Immature natural killer cell (primary cell): ENCODE measurements at regions not wholly inside any gene's neighbourhood (a gene's known extent, or its start where the extent isn't known, plus 50 kb on each side); places are given as distances from the start of the nearest gene placed in this dataset.
"Not testable (repeated sequence)": the region's sequence is repeated elsewhere in the genome, so short reads cannot be mapped to it uniquely, and the experiment has no call there.

Experiments used
- DNase-seq, 3 donors: peaks; one replicate each; pipeline ENCODE4 v3.0.0; 2022; ENCODE audit warnings: mixed read lengths in 1 of 3
- H3K27ac Mint-ChIP-seq, 6 donors: one replicate each; pipeline ENCODE4 v1.8.0; 2020; ENCODE audit warnings: mixed read lengths in 6 of 6, mild to moderate bottlenecking in 5 of 6, inconsistent platforms in 4 of 6, moderate library complexity in 3 of 6
- H3K27me3 Mint-ChIP-seq, 3 donors: one replicate each; pipeline ENCODE4 v1.8.0; 2020 to 2021; ENCODE audit warnings: low read depth in 3 of 3, mild to moderate bottlenecking in 3 of 3, mixed read lengths in 3 of 3, moderate library complexity in 3 of 3, inconsistent platforms in 1 of 3
- H3K36me3 Mint-ChIP-seq, 3 donors: one replicate each; pipeline ENCODE4 v1.8.0; 2020; ENCODE audit warnings: mixed read lengths in 3 of 3, inconsistent platforms in 2 of 3, mild to moderate bottlenecking in 2 of 3
- H3K4me1 Mint-ChIP-seq, 2 donors: one replicate each; pipeline ENCODE4 v1.8.0; 2020; ENCODE audit warnings: inconsistent platforms in 2 of 2, mild to moderate bottlenecking in 2 of 2, mixed read lengths in 2 of 2, moderate library complexity in 1 of 2
- H3K4me3 Mint-ChIP-seq, 5 donors: one replicate each; pipeline ENCODE4 v1.8.0; 2020; ENCODE audit warnings: mild to moderate bottlenecking in 5 of 5, mixed read lengths in 5 of 5, inconsistent platforms in 3 of 5, moderate library complexity in 3 of 5
- H3K9me3 Mint-ChIP-seq, 6 donors: one replicate each; pipeline ENCODE4 v1.8.0; 2020; ENCODE audit warnings: mild to moderate bottlenecking in 6 of 6, mixed read lengths in 6 of 6, inconsistent platforms in 4 of 6, moderate library complexity in 3 of 6

DNA sequence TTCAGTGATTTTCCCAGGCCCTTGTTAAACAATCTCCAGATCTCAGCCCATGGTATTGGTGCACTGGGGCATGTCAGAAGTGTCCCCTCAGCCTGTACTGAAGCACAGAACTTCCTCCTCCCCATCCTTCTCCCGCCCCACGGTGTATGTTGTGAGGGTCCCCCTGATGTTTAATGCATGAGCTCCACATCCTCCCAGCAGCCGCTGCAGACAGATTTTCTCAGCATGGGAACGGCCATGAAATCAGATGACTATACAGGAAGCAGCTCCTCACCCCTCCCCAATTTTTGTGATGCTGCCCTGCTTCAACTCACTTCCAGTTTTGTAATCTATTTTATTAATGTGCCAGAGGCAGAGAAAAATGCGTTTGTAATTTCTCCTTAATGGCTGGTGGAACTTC lies 406.0 kb downstream of the MIAT start:
- Mint-ChIP-seq H3K4me3 (no peak overlapping the region), H3K27ac (no peak overlapping the region), H3K4me1 (no peaks in the 10 kb centered on the region), H3K27me3 (peaks cover 2 to 8% (median 6%) of the 10 kb centered on the region in 3 donors), H3K36me3 (no peaks in the 10 kb centered on the region), H3K9me3 (no peaks in the 10 kb centered on the region)
- no peak for DNase-seq

DNA sequence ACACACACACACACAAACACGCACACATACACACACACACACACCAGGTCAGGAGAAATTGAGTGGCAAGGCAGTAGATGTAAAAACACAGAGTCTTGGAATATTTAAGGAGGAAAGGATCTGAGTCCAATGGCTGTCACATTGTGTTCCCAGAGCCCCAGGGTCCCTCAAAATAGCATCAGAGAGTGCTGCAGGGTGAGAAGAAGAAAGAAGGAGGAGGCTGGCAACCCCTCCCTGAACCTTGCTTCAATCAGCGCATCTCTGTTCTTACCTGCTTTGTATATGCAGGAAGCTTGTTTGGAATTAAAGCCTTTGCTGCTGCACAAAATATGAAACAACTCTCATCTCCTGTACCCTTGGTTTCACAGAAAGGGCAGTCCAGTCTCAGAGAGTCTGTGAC lies 406.5 kb downstream of the MIAT start:
- no peaks in the 10 kb centered on the region for H3K9me3 Mint-ChIP-seq
- no peak overlapping the region for H3K4me3 Mint-ChIP-seq
- no peak overlapping the region for H3K27ac Mint-ChIP-seq
- no peaks in the 10 kb centered on the region for H3K4me1 Mint-ChIP-seq
- no peak for DNase-seq
- no peaks in the 10 kb centered on the region for H3K36me3 Mint-ChIP-seq
- peaks cover 2 to 8% (median 6%) of the 10 kb centered on the region in 3 donors for H3K27me3 Mint-ChIP-seq

DNA sequence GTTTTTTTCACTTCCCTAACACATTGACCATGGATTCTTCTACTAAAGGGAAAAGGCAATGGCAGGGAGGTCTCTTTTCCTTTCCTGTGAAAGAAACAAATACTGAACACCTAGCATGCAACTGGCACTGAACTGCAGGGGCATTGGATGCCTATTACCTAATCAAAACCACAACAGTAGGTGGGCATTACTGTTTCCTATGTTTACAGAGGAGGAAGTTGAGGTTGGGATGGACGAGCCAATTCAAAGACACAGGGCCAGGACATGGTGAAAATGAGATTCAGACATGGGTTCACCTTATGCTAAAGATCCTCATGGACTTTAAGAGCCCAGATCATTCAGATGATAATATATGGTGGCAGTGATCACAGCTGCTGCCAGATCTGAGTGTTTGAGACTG lies 407.0 kb downstream of the MIAT start:
- Mint-ChIP-seq H3K36me3 (no peaks in the 10 kb centered on the region), H3K27ac (no peak overlapping the region), H3K9me3 (no peaks in the 10 kb centered on the region), H3K4me3 (no peak overlapping the region), H3K4me1 (no peaks in the 10 kb centered on the region), H3K27me3 (peaks cover 2 to 8% (median 6%) of the 10 kb centered on the region in 3 donors)
- no peak for DNase-seq

DNA sequence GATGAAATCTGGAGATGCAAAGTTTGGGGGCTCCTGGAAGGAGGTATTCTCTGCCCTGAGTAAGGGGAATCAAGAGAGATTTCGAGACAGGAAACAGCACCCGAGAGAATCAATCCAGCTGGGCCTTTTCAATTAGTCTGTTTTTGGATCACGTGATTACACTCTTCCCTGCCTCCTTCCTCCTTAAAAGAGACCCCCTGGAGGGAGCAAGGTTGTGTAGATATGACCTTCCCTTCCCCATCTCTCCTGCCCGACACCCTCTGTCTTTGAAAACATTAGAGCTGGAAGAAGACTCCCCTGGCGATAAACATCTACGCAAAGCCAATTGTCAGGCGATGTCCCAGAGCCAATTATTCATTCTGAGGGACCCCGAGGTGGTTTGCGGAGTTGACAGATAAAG lies 407.9 kb downstream of the MIAT start:
- Mint-ChIP-seq H3K4me1 (no peaks in the 10 kb centered on the region), H3K9me3 (no peaks in the 10 kb centered on the region), H3K27ac (no peak overlapping the region), H3K4me3 (no peak overlapping the region), H3K27me3 (peaks cover 2 to 11% (median 6%) of the 10 kb centered on the region in 3 donors), H3K36me3 (no peaks in the 10 kb centered on the region)
- no peak for DNase-seq

DNA sequence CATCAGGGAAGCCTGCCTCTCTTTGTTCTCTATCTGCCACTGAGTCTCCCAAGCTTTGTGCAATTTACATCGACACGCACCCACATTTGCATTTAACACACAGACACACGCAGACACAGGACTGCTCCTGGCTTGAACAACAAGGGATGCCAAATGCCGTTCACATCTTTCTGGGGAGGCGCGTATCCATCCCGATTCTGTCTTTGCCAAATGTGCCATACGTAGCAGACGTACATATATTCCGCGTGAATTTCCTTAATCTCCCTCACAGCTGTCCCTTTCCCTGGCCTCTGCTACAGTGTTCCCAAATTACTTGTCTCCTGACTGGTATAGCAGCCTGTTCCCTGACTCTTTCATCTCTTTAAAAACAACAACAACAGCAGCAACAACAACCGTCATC lies 409.5 kb downstream of the MIAT start:
- H3K4me3 Mint-ChIP-seq = no peak overlapping the region
- DNase-seq = no peak
- H3K27ac Mint-ChIP-seq = no peak overlapping the region
- H3K36me3 Mint-ChIP-seq = no peaks in the 10 kb centered on the region
- H3K27me3 Mint-ChIP-seq = peaks cover 2 to 11% (median 9%) of the 10 kb centered on the region in 3 donors
- no peaks in the 10 kb centered on the region for H3K4me1 Mint-ChIP-seq
- no peaks in the 10 kb centered on the region for H3K9me3 Mint-ChIP-seq

DNA sequence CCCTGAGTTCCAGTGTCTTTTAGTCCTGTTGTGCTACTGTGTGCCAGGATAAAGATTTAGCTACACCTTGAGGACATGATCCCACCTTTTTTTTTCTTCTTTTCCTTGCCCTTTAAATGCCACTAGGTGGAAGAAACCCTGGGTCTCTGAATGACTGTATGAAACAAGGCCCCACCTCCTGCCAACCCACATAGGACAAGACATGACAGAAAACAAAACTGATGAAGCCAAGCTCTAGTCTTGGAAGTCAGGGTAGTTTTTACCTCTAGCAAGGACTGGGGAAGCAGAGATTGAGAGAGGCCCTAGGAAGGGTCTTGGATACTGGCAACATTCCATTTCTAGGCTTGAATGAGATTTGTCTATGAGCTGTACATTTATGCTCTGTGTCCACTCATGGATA lies 410.7 kb downstream of the MIAT start:
- Mint-ChIP-seq H3K4me1 (no peaks in the 10 kb centered on the region), H3K27me3 (peaks cover 2 to 11% (median 10%) of the 10 kb centered on the region in 3 donors), H3K9me3 (no peaks in the 10 kb centered on the region), H3K4me3 (no peak overlapping the region), H3K27ac (no peak overlapping the region), H3K36me3 (no peaks in the 10 kb centered on the region)
- no peak for DNase-seq

DNA sequence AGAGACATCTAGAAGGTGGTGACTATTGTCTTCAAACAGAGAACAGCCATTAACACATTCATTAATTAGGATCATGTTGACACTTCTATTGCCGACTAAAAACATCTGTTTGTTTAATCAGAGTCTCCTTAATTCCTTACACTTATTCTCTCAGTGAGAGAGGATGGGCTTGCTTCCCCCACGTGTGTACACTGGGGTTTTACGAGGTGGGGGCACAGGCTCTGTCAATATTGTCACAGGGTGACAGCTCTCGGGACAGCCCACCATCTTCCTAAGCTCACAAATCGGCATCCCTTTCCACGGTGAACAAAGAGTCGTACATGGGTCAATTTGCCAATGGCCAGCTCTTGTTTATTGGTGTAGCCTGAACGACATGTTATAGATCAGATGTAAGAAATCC lies 413.2 kb downstream of the MIAT start:
- H3K27ac Mint-ChIP-seq = no peak overlapping the region
- H3K27me3 Mint-ChIP-seq = peaks cover 2 to 11% (median 6%) of the 10 kb centered on the region in 3 donors
- H3K4me3 Mint-ChIP-seq = no peak overlapping the region
- DNase-seq = no peak
- no peaks in the 10 kb centered on the region for H3K36me3 Mint-ChIP-seq
- H3K9me3 Mint-ChIP-seq = no peaks in the 10 kb centered on the region
- no peaks in the 10 kb centered on the region for H3K4me1 Mint-ChIP-seq

DNA sequence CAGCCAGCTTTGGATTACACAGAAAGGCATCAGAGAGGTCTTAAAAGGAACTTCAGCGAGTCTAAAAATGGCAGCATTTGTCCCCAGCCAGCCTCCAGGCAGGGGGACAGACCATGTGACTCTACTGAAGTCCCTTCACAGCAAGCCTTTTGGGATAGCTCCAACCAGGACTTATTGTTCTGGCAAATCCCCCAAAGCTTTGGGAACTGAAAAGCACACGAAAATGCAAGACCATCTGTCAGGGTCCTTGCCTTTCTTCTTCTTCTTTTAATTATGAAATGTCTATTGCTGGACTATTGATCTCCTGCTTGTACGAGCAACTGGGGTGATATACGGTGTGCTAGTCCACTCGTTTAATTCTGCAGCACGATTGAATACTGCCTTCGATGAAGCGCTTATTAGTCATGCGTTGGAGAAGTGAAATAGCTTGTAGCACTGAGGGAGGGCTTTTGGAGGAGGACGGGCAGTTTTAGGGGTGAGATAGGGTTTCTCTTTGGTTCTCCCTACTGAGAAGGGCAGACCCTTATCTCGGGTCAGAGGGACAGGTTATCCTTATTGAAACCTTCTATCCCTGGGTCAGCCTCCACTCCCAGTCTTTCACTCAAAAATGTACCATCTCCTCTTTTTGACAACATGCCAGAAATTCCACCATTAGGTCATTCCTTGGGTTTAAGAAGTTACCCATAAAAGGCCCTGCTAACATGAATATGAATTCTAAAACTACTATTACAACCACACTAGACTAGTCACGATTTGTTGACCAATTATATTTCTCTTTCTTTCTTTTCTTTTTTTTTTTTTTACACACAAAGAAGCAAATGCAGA lies 416.4 kb downstream of the MIAT start:
- peaks cover 0 to 9% (median 6%) of the 10 kb centered on the region in 3 donors for H3K27me3 Mint-ChIP-seq
- H3K36me3 Mint-ChIP-seq = no peaks in the 10 kb centered on the region
- H3K4me1 Mint-ChIP-seq = no peaks in the 10 kb centered on the region
- H3K9me3 Mint-ChIP-seq = no peaks in the 10 kb centered on the region
- H3K27ac Mint-ChIP-seq = no peak overlapping the region
- H3K4me3 Mint-ChIP-seq = no peak overlapping the region
- no peak for DNase-seq

DNA sequence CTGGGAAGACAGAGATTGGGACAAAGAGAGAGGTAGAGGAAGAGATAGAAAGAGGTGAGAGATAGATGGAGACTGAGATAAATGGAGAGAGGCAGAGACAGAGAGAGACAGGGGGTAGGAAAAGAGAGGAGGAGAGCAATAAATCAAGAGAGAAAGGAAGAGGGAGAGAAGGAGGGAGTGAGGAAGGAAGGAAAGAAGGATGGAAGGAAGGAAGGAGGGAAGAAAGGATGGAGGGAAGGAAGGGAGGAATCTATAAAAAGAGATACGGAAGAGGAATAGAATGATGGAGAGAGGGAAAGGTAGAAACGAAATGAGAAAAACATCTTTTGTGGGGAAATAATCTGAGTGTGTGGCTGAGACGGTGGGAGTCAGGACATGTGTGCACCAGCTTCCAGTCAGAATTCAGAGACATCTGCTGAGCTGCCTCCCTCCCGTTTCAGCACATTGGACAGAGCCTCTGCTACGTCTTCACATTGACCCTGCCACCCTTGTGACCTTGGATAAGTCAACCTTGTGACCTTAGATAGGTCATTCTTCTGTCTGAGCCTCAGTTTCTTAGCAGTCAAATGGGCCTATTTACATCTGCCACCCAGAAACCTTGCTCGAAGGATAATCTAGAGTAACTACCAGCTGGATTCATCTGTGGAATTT lies 417.8 kb downstream of the MIAT start:
- DNase-seq = no peak
- Mint-ChIP-seq H3K36me3 (no peaks in the 10 kb centered on the region), H3K4me1 (no peaks in the 10 kb centered on the region), H3K4me3 (no peak overlapping the region), H3K27me3 (peaks cover 0 to 9% (median 3%) of the 10 kb centered on the region in 3 donors), H3K27ac (no peak overlapping the region), H3K9me3 (no peaks in the 10 kb centered on the region)

DNA sequence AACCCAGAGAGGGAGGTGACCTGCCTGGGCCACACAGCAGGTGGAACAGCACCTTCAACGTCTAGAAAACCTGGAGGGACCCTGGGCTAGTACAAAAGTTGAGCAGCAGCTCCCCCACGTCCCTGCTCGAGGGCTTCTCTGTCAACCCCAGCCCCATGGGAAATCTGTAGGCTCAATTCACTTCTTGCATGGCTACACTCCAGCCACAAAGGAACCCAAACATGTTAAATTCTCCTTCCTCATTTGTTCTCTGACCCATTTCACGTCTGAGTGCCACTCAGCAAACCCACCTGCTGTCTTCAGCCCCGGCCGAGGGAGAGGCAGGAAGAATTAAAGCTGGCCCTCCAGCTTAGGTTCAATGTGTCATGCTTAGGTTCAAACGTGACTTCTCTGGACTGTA lies 418.5 kb downstream of the MIAT start:
- no peak overlapping the region for H3K27ac Mint-ChIP-seq
- H3K4me1 Mint-ChIP-seq = no peaks in the 10 kb centered on the region
- H3K4me3 Mint-ChIP-seq = no peak overlapping the region
- H3K9me3 Mint-ChIP-seq = no peaks in the 10 kb centered on the region
- no peak for DNase-seq
- peaks cover 0 to 10% (median 3%) of the 10 kb centered on the region in 3 donors for H3K27me3 Mint-ChIP-seq
- no peaks in the 10 kb centered on the region for H3K36me3 Mint-ChIP-seq

DNA sequence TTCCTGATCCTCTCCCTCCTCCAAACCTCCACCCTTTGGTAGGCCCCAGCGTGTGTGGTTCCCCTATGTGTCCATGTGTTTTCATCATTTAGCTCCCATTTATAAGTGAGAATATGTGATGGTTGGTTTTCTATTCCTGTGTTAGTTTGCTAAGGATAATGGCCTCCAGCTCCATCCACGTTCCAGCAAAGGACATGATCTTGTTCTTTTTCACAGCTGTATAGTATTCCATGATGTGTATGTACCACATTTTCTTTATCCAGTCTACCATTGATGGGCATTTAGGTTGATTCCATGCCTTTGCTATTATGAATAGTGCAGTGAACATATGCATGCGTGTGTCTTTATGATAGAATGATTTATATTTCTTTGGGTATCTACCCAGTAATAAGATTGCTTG lies 420.7 kb downstream of the MIAT start:
- not testable (repeated sequence) for H3K9me3 Mint-ChIP-seq, H3K4me3 Mint-ChIP-seq, H3K27ac Mint-ChIP-seq, H3K27me3 Mint-ChIP-seq, H3K4me1 Mint-ChIP-seq, DNase-seq, H3K36me3 Mint-ChIP-seq

DNA sequence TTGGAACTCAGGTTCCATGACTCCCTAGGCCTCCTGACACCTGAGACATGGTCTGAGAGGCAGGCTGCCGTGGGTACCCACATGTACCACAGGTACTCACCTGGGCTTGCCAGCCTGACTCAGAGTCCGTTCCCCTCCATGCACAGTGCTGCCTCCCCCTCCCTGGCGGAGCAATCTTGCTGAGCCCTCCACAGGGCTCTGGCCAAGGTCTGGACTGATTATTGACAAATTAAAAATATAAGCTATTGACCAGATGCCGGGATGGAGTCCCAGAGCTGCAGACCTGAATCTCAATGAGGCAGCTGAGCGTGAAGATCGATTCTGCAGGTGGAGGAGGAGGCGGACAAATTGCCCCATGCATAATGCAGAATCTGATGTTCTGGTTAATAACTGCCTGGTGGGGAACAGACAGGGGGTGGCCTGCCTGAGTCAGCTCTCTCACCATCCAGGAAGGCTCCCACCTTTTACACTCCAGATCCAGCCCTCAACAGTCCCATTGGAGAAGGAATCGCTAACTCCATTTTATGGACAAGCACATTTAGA lies 422.7 kb downstream of the MIAT start:
- no peak overlapping the region for H3K27ac Mint-ChIP-seq
- no peaks in the 10 kb centered on the region for H3K9me3 Mint-ChIP-seq
- H3K36me3 Mint-ChIP-seq = no peaks in the 10 kb centered on the region
- H3K4me1 Mint-ChIP-seq = no peaks in the 10 kb centered on the region
- H3K27me3 Mint-ChIP-seq = peaks cover 4 to 9% (median 7%) of the 10 kb centered on the region in 3 donors
- H3K4me3 Mint-ChIP-seq = no peak overlapping the region
- no peak for DNase-seq

DNA sequence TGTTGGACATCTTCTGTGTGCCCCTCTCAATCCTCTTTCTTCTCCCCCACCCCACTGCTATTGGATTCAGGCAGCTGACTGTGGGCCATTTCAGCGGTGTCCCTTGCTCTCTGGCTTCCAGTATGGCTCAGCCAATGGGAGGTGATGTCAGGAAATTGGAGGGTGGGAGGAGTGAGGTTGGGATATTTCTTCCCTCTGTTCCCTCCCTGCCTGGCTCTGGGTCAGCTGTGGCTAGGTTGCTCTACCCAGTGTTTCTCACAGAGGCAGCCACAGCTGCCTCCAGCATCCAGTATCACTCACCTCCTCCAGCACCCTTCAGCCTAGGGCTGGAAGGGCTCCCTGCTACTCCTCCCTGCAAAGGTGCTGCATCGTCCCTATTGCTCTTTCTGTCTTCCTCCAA lies 423.5 kb downstream of the MIAT start:
- Mint-ChIP-seq H3K9me3 (no peaks in the 10 kb centered on the region), H3K4me1 (no peaks in the 10 kb centered on the region), H3K36me3 (no peaks in the 10 kb centered on the region), H3K27me3 (peaks cover 6 to 14% (median 8%) of the 10 kb centered on the region in 3 donors), H3K27ac (peak overlapping the region in 1 of 6 donors; percentile 48), H3K4me3 (no peak overlapping the region)
- no peak for DNase-seq

DNA sequence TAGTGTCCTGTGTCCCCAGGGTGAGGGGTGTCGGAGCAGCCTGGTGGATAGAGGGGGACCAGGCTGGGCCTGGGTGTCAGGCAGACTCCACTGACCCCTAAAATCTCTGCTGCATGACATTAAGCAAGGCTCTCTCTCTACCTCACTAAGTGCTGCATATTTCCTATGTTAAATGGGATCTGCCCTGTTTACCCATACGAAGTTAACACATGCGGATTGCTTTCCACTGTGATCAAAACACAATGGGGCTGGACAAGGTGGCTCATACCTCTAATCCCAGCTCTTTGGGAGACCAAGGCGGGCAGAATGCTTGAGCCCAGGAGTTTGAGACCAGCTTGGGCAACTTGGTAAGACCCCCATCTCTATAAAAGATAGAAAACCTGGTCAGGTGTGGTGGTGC lies 426.2 kb downstream of the MIAT start:
- no peaks in the 10 kb centered on the region for H3K4me1 Mint-ChIP-seq
- peaks cover 6 to 26% (median 8%) of the 10 kb centered on the region in 3 donors for H3K27me3 Mint-ChIP-seq
- no peak overlapping the region for H3K27ac Mint-ChIP-seq
- H3K4me3 Mint-ChIP-seq = no peak overlapping the region
- no peaks in the 10 kb centered on the region for H3K9me3 Mint-ChIP-seq
- no peak for DNase-seq
- H3K36me3 Mint-ChIP-seq = no peaks in the 10 kb centered on the region
